ENCODE measurements at regions not wholly inside any gene's neighbourhood (a gene's known extent, or its start where the extent isn't known, plus 50 kb on each side); places are given as distances from the start of the nearest gene placed in this dataset.

DNA sequence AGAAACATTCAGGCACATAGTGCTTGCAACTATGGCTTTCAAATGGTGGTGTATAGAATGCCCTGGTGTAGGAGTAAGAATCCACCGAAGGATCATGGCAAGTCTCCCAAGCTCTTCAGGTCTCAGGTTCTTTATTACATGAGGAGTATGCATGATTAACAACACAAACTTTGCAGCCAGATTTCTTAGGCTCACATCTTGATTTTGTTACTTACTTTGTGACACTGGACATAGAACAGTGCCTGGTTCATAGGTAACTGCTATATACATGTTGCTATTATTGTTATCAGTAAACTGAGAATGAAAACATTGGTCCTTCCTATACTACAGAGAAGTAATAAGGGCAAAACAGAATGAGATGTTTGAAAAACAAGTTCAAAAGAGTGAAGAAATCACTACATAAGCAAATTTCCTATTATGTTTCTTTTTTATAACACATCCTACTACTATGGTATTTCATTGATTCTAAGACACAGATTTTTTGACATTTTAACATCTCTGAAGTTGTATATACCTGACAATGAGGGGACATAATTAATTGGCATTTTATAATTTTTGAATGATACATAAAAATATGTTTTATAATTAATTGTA lies 284.9 kb downstream of the C1D start:
- TF ChIP-seq, protein P1, sequence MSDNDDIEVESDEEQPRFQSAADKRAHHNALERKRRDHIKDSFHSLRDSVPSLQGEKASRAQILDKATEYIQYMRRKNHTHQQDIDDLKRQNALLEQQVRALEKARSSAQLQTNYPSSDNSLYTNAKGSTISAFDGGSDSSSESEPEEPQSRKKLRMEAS (IDR thresholded peaks at IDR 0.05; ENCODE audit: low read depth, low read length), result no peak
- TF ChIP-seq, protein P2, sequence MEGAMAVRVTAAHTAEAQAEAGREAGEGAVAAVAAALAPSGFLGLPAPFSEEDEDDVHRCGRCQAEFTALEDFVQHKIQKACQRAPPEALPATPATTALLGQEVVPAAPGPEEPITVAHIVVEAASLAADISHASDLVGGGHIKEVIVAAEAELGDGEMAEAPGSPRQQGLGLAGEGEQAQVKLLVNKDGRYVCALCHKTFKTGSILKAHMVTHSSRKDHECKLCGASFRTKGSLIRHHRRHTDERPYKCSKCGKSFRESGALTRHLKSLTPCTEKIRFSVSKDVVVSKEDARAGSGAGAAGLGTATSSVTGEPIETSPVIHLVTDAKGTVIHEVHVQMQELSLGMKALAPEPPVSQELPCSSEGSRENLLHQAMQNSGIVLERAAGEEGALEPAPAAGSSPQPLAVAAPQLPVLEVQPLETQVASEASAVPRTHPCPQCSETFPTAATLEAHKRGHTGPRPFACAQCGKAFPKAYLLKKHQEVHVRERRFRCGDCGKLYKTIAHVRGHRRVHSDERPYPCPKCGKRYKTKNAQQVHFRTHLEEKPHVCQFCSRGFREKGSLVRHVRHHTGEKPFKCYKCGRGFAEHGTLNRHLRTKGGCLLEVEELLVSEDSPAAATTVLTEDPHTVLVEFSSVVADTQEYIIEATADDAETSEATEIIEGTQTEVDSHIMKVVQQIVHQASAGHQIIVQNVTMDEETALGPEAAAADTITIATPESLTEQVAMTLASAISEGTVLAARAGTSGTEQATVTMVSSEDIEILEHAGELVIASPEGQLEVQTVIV (IDR thresholded peaks at IDR 0.05; ENCODE audit: borderline replicate concordance, partially characterized antibody), result no peak
- TF ChIP-seq, protein P3, sequence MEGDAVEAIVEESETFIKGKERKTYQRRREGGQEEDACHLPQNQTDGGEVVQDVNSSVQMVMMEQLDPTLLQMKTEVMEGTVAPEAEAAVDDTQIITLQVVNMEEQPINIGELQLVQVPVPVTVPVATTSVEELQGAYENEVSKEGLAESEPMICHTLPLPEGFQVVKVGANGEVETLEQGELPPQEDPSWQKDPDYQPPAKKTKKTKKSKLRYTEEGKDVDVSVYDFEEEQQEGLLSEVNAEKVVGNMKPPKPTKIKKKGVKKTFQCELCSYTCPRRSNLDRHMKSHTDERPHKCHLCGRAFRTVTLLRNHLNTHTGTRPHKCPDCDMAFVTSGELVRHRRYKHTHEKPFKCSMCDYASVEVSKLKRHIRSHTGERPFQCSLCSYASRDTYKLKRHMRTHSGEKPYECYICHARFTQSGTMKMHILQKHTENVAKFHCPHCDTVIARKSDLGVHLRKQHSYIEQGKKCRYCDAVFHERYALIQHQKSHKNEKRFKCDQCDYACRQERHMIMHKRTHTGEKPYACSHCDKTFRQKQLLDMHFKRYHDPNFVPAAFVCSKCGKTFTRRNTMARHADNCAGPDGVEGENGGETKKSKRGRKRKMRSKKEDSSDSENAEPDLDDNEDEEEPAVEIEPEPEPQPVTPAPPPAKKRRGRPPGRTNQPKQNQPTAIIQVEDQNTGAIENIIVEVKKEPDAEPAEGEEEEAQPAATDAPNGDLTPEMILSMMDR (IDR thresholded peaks at IDR 0.05 in 2 of 3, conservative IDR thresholded peaks at IDR 0.05 in 1 of 3; ENCODE audit: control insufficient read depth in 2 of 3, extremely low read depth in 1 of 3, insufficient read depth in 1 of 3, low read depth in 3 of 3, low read length in 3 of 3), result no peak

Measured in GM12878 (cell line).